Activated CD8-positive, alpha-beta T cell treated with anti-CD3 and anti-CD28 coated beads for 36 hours (primary cell): ENCODE measurements at regions not wholly inside any gene's neighbourhood (a gene's known extent, or its start where the extent isn't known, plus 50 kb on each side); places are given as distances from the start of the nearest gene placed in this dataset.

Experiments used
- ATAC-seq: fragments of 200-7000 bp; cut with Tn5 transposase; one replicate; pipeline ENCODE4 v1.10.0; 2021; ENCODE audit warnings: mild to moderate bottlenecking, moderate library complexity
- CTCF ChIA-PET: fragments of 350-600 bp; sonication (Branson Sonifier 250); formaldehyde crosslinking; loops from one replicate; lab custom pipeline; 2021; ENCODE audit warnings: antibody characterized with exemption; lab: Charles Lee
- POLR2A ChIA-PET: fragments of 350-600 bp; sonication (Branson Sonifier 250); formaldehyde crosslinking; loops from one replicate; lab custom pipeline; 2021; ENCODE audit warnings: antibody characterized with exemption; lab: Charles Lee
- DNase-seq: peaks from one replicate; pipeline ENCODE4 v3.0.0-alpha.2; 2020
- H3K27ac Mint-ChIP-seq: one replicate; pipeline ENCODE4 v1.8.0; 2021; ENCODE audit warnings: mild to moderate bottlenecking, mixed read lengths
- H3K27me3 Mint-ChIP-seq: one replicate; pipeline ENCODE4 v1.8.0; 2021; ENCODE audit warnings: mixed read lengths
- H3K36me3 Mint-ChIP-seq: one replicate; pipeline ENCODE4 v1.8.0; 2021; ENCODE audit warnings: low read depth, mixed read lengths
- H3K4me1 Mint-ChIP-seq: one replicate; pipeline ENCODE4 v1.8.0; 2021; ENCODE audit warnings: low read depth, mixed read lengths
- H3K4me3 Mint-ChIP-seq: one replicate; pipeline ENCODE4 v1.8.0; 2021; ENCODE audit warnings: mild to moderate bottlenecking, moderate library complexity, mixed read lengths
- H3K9me3 Mint-ChIP-seq: one replicate; pipeline ENCODE4 v1.8.0; 2021; ENCODE audit warnings: mixed read lengths
- intact Hi-C: fragments of 100-400 bp; cut with micrococcal nuclease; formaldehyde crosslinking; loops from one replicate; pipeline ENCODE4 v1.10.0; 2022
- TF ChIP-seq, protein P1 (sequence below): fragments of 200-600 bp; IDR thresholded peaks from one replicate; pipeline ENCODE4 v1.8.0; 2022; ENCODE audit warnings: antibody characterized with exemption, mild to moderate bottlenecking

DNA sequence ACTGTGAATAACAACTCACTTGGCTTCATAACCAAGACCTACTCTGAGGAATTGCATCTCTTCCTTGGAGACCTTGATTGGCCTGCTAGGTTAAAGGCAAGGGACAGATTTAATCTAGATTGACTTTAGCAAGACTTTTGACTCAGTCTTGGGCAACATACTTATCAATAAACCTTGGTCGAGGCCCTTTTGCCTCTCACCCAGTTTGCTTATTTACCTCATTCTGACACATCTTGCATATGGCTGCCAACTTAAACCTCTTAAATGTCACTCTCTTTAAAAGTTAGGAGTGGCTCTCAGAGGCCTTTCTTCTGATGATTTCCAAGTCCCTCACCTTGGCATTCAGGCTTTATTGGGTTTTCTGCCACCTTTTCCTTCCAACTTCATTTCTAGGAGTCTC, 124.5 kb downstream of the BAMBI start:
- ChIA-PET CTCF (no interaction called here), POLR2A (no interaction called here)
- Mint-ChIP-seq H3K27ac (no peak overlapping the region), H3K27me3 (peaks cover 6% of the 10 kb centered on the region), H3K4me1 (no peaks in the 10 kb centered on the region), H3K36me3 (no peaks in the 10 kb centered on the region), H3K4me3 (no peak overlapping the region), H3K9me3 (no peaks in the 10 kb centered on the region)
- ATAC-seq: no peak
- no peak for DNase-seq
- TF ChIP-seq, protein P1, sequence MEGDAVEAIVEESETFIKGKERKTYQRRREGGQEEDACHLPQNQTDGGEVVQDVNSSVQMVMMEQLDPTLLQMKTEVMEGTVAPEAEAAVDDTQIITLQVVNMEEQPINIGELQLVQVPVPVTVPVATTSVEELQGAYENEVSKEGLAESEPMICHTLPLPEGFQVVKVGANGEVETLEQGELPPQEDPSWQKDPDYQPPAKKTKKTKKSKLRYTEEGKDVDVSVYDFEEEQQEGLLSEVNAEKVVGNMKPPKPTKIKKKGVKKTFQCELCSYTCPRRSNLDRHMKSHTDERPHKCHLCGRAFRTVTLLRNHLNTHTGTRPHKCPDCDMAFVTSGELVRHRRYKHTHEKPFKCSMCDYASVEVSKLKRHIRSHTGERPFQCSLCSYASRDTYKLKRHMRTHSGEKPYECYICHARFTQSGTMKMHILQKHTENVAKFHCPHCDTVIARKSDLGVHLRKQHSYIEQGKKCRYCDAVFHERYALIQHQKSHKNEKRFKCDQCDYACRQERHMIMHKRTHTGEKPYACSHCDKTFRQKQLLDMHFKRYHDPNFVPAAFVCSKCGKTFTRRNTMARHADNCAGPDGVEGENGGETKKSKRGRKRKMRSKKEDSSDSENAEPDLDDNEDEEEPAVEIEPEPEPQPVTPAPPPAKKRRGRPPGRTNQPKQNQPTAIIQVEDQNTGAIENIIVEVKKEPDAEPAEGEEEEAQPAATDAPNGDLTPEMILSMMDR: no peak
- intact Hi-C loops: no loop called here

DNA sequence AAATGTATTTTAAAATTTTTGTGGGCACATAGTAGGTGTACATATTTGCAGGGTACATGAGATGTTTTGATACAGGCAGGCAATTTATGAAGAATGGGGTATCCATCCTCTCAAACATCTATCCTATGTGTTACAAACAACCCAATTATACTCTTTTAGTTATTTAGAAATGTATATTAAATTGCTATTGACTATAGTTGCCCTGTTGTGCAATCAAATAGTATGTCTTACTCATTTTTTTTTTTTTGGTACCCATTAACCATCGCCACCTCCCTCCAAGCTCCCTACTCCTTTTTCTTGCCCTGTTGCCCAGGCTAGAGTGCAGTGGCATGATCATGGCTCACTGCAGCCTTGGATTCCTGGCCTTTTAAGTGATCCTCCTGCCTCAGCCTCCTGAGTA, 128.1 kb downstream of the BAMBI start:
- POLR2A ChIA-PET: no interaction called here
- H3K9me3 Mint-ChIP-seq: no peaks in the 10 kb centered on the region
- peaks cover 28% of the 10 kb centered on the region for H3K27me3 Mint-ChIP-seq

DNA sequence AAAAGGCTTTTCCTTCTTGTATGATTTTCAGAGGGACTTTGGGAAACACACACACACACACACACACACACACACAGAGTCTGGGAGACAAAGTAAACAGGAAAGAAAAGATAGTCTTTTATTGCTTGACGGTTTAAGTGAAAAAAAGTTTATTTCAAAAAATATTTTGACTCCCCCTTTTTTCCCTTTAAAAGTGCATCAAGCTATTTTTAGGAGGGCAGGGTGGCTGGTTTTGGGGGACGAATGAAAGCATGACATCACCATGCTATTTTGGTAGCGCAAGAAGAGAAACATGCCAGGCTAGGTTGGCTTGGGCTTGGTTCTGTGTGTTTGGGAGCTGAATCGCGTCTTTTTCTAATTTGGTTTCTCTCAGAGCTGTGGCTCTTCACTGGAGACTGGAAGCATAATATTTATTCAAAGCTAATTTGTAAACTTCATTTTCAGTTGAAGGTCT, 129.2 kb downstream of the BAMBI start:
- ATAC-seq (no peak), DNase-seq (no peak)
- TF ChIP-seq, protein P1: no peak
- Mint-ChIP-seq H3K9me3 (no peaks in the 10 kb centered on the region), H3K27me3 (peaks cover 30% of the 10 kb centered on the region), H3K4me1 (no peaks in the 10 kb centered on the region), H3K36me3 (no peaks in the 10 kb centered on the region), H3K27ac (no peak overlapping the region), H3K4me3 (no peak overlapping the region)
- ChIA-PET CTCF (interaction anchor here (0.8 kb wide), 1 partner anchor 142 kb away, joined by 3 read pairs; no protein-coding TSS in a partner anchor), POLR2A (no interaction called here)
- intact Hi-C loops: no loop called here

More for the DNA sequence above, 128.1 kb downstream of the BAMBI start:
- Mint-ChIP-seq H3K4me1 (no peaks in the 10 kb centered on the region), H3K36me3 (no peaks in the 10 kb centered on the region), H3K27ac (no peak overlapping the region), H3K4me3 (no peak overlapping the region)
- TF ChIP-seq, protein P1: no peak
- DNase-seq (no peak), ATAC-seq (no peak)
- intact Hi-C loops: no loop called here
- CTCF ChIA-PET: no interaction called here

DNA sequence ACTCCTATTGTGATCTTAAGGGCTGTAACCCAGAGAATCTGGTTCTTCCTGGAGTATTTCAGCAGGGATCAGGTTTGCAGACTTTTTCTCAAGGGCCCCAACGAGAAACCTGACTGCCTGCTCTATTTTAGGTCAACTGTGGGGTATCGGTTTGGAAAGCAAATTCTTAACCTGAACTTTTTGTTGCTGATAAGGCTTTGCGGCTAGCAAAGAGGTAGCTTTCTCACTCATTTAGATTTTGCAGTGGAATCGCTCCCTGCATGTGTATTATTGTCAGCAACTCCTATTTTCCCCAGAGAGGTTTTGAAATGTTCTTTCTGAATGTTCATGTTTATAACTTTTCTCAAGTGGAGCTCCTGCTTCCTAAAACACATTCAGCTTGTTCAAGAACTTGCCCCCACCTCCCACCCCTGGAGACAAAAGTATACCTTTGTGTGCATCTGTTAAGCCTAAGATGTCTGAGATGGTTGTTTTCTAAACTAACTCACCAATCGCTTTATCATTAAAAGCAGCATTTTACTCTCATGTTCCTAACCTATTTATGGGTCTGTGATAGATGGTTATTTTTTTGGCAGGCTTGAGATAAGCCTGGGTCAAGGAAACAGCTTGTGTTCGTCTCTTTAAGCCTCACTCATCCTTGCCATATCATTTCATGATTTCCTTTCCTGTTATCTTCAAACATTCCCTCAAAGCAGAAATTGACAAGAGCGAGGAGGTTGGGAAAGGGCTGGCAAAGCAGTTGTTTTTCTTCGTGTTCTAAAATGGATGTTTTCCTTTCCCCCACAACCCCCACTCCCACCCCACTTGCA, 129.8 kb downstream of the BAMBI start:
- ATAC-seq (no peak), DNase-seq (no peak)
- POLR2A ChIA-PET: no interaction called here
- no peak overlapping the region for H3K27ac Mint-ChIP-seq
- H3K4me3 Mint-ChIP-seq: no peak overlapping the region
- CTCF ChIA-PET: interaction anchor here (0.8 kb wide), 1 partner anchor 143 kb away, joined by 3 read pairs; no protein-coding TSS in a partner anchor
- H3K9me3 Mint-ChIP-seq: no peaks in the 10 kb centered on the region
- TF ChIP-seq, protein P1: no peak
- intact Hi-C loops: no loop called here
- no peaks in the 10 kb centered on the region for H3K4me1 Mint-ChIP-seq
- peaks cover 30% of the 10 kb centered on the region for H3K27me3 Mint-ChIP-seq
- no peaks in the 10 kb centered on the region for H3K36me3 Mint-ChIP-seq
